ENCODE measurements at regions not wholly inside any gene's neighbourhood (a gene's known extent, or its start where the extent isn't known, plus 50 kb on each side); places are given as distances from the start of the nearest gene placed in this dataset.

DNA sequence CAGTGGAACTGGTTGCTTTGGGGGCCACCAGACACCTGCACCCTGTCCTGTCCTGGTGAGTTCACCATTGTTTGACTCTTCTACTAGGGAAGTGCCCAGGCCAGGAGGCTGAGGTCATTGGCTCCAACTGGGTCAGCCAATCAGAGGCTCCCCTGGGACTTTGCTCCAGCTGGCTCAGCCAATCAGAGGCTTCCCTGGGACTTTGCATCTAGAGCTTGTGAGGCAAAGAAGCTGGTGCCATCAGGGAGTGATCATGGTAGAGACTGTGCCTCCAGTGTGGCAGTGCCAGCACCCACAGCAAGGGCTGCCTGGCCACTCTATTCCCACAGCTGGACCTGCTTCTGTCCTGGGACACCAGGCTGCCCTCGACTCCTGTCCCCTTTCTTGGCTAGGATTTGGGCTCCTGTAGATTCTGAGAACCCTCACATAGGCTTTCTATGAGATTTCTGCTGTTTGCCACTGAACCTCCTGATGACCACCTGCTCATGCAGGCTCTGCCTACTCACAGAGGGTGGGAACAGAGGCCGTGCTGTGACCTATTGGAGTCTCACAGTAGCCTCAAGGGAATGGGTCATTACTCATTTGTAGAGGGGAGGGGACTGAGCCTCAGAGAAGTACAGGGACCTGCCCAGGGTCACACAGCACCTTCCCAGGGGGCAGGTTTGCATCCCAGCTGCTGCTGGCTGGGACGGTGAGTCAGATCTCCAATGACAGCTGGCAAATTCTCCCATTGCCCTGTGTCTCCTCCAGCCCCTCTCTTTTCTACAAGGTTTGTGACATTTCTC is 59.2 kb upstream of the SHISAL1 start:
- no peak for DNase-seq (ENCODE audit: extremely low read depth, low read depth)

DNA sequence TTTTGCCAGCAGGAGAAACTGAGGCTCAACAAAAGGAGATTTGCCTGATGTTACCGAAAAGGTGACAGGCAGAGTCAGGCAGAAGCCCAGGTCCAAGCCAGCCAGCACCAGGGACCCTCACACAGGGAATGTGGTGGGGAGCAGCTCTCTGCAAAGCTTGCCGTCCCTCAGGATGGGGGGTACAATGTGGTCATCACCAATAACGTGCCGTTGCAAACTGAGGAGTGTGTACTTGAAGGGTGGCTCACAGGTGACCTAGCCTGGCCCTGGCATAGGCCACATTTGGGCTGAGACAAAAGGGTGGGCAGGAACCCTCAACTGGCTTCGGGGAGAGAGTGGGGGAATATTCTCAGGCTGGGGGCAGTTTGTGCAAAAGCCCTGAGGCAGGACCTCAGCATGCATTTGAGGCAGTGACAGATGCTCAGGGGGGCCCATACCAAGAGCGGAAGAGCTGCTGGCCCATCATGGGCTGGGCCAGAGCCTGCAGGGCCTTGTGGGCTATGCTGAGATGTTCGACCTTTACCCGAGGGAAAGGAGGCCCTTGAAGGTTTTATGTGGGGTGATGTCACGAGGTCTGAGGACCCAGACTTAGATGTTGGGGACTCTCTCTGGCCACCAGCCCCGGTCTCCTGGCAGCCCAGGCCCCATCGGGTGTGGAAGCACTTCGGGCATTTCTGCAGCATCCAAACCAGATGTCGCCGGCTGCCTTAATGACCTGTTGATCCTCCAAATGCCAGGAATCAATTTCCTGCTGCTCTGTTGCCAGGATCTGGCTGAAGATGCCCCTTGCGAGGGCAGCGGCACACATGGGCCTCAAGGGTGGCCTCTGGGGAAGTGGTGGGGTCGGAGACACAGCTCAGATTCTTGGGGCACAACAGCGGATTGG is 57.4 kb upstream of the SHISAL1 start:
- DNase-seq (ENCODE audit: extremely low read depth, low read depth), result no peak

DNA sequence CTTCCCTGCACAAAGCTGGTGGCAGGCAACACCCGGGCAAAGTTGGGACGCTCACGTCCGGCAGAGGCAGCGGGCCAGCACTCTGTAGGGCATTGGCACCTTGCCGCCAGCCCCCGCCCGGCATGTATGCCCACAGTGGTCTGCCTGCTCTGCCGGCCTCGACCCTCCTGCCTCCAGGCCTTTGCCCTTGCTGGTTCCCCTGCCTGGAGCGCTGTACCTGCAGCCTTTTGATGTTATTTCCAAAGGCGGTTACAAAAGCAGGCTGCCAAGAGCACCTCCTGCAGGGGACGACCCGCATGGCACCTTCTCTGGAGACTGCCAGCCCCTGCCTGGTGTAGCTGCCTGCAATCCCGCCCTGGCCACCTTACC is 56.5 kb upstream of the SHISAL1 start:
- DNase-seq (ENCODE audit: extremely low read depth, low read depth), result no peak

DNA sequence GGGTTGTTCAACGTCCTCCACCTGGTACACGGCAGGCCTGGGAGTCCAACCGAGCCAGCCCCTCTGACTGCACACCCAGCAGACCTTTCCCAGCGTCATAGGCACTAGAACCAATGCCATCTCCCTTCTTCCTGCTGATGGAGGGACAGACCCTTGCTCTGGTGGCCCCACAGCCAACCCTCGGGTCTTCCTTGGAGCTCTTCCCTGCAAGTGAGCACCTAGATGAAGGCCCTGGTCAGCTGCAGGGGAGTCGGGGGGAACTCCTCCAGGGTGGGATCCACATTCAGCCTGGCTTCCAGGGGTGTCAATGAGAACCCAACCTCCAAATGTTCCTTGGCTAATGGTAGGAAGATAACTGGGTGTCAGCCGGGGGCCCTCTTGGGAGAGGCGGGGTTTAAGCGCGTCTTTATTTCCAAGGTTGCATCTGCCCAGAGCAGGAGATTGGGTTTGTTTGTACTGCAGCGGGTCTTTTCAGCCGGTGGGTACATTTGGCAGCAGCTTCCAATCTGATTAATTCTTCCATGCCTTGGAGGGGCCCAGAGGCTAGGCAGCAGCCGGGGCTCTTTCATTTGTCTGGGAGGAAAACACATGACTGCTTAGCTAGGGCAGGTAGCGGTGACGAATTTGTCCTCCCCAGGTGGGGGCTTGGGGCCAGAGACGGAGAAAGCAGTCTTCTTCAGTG is 56.0 kb upstream of the SHISAL1 start:
- no peak for DNase-seq (ENCODE audit: extremely low read depth, low read depth)

DNA sequence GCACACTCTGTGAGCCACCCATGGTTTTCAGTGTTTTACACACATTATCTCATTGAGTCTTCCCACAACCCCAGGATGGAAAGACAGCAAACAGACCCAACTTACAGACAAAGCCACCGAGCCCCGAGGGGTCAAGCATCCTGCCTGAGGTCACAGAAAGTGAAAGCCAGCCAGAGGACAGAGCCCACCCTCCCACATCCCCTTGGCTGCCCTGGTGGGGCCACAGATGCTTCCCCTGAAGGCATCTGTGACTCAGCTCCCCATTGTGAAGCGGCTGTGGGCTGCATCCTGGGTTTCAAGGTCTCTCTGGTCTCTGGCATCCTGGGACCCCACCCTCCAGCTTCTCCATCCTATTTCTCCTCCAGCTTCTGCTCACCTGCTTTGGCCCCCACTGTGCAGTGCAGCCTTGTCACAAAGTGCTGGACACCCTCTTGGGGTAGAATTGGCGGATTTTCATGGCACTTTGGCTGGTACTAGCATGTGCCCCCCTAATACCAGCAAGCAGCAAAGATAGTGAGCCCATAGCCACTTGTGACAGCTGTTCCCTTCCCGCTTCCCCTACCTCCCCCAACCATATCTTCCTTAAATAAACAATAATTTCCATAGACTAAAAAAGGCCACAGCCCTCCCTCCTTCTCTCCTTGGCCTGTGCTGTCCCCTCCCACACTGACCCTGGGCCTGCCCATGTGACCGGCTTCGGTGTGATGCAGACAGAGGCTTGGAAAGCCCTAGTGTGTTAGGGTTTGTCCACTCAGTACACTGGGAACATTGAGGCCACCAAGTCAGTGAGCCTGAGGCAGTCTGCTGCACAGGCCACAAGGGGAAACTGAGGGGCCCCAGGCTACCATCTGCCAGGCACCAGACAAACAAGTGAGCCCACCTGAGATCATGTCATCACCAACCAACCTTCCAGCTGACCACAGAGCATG is 53.9 kb upstream of the SHISAL1 start:
- no peak for DNase-seq (ENCODE audit: extremely low read depth, low read depth)

DNA sequence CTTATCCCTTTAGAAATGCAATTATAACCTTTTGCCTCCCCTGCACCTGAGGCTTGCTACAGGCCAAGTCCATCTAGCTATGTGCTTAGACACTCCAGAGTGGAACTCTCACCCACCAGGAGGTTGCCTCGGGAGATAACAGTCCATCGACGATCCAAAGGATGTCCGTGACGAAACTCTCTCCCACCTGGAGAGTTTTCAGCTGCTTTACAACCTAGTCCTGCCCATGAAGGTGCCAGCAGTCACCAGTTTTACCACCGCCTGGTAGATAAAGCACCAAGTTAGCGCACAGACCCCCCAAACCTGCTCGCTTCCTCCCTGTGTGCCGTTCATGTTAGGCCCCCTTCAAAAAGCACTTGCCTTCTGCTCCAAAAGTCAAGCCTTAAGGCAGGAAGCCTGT is 53.1 kb upstream of the SHISAL1 start:
- no peak for DNase-seq (ENCODE audit: extremely low read depth, low read depth)

DNA sequence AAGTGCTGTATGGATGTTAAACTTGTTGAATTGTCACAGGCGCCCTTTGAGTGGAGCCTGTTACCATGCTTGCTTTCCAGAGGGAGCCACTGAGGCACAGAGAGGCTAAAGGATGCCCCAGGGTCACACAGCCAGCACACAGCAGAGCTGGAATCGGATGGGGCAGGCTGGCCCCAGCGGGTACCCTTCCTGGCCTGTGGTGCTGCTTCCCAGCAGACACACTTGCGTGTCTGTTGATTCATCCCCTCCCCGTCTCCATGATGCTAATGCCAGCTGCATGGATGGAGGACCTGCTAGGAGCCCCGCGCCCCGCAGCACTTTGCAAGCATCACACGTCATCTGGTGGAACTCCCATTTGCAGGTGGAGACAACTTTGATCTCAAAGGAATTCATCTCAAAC is 52.4 kb upstream of the SHISAL1 start:
- no peak for DNase-seq (ENCODE audit: extremely low read depth, low read depth)

GRCh38 chr22:44364751-44365130 is 52.0 kb upstream of the SHISAL1 start:
- no peak for DNase-seq (ENCODE audit: extremely low read depth, low read depth)

DNA sequence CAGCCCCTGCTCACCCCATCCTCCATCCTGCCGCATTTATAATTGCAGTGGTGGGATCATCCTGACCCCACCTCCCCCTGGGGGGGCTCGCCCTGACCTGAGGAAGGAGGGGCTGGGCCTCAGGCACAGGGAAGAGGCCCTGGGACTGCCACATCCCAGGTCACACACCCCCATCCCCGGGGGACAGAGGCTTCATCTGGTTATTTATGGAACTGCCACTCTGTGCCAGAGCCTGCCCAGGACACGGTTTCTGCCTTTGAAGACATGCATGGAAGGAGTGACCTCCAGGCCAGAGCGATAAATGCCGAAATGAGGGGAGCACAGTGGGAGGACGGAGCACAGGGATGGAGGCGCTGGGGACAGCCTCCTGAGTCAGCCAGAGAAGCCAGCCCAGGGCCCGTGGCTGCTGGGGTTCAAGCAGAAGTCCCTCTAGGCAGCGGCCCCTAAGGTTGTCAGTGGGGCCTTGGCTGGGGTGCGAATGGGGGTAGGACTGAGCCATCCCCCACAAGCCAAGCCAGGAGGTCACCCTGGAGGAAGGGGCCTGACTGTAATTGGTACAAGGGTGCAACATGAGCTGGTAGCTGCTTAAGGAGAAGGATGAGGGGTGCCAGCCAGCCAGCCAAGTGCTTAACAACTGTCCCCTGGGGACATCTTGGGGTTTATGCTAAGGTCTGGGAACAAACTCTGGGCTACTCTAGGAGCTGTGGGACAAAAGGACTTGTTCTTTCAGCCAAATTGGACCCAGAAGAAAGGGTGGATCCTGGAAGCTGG is 51.4 kb upstream of the SHISAL1 start:
- DNase-seq (ENCODE audit: extremely low read depth, low read depth), result no peak

GRCh38 chr22:44363013-44363979 is 50.5 kb upstream of the SHISAL1 start:
- peak; percentile 94 for DNase-seq (ENCODE audit: extremely low read depth, low read depth)

GRCh38 chr22:44362249-44363012 is 49.7 kb upstream of the SHISAL1 start:
- no peak for DNase-seq (ENCODE audit: extremely low read depth, low read depth)
